ENCODE measurements at regions not wholly inside any gene's neighbourhood (a gene's known extent, or its start where the extent isn't known, plus 50 kb on each side); places are given as distances from the start of the nearest gene placed in this dataset.

DNA sequence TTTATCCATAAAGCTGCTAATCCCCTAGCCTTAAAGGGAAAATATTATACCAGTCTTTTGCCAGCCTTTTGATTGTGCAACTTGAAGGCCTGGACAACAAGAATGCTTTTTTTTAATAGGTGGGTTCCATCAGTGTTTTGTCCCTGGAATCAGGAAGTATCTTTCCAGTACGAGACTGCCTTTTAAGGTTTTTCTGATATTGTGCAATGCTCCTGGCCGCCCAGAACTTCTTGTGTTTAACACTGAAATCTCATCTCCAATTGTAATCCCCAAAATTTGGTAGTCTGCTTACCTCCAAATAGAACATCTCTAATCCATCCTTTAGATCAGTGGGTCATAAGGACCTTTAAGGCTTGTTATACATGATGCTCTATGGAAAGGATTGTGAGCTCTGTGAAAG lies 256.7 kb downstream of the NAF1 start:
- TF ChIP-seq, protein P1, sequence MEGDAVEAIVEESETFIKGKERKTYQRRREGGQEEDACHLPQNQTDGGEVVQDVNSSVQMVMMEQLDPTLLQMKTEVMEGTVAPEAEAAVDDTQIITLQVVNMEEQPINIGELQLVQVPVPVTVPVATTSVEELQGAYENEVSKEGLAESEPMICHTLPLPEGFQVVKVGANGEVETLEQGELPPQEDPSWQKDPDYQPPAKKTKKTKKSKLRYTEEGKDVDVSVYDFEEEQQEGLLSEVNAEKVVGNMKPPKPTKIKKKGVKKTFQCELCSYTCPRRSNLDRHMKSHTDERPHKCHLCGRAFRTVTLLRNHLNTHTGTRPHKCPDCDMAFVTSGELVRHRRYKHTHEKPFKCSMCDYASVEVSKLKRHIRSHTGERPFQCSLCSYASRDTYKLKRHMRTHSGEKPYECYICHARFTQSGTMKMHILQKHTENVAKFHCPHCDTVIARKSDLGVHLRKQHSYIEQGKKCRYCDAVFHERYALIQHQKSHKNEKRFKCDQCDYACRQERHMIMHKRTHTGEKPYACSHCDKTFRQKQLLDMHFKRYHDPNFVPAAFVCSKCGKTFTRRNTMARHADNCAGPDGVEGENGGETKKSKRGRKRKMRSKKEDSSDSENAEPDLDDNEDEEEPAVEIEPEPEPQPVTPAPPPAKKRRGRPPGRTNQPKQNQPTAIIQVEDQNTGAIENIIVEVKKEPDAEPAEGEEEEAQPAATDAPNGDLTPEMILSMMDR (conservative IDR thresholded peaks at IDR 0.05; ENCODE audit: low read length) = no peak
- TF ChIP-seq EZH2phosphoT487 (IDR thresholded peaks at IDR 0.05; ENCODE audit: borderline replicate concordance) = no peak

Measured in Loucy (cell line).